NOMO-1 (cell line): ENCODE measurements at regions not wholly inside any gene's neighbourhood (a gene's known extent, or its start where the extent isn't known, plus 50 kb on each side); places are given as distances from the start of the nearest gene placed in this dataset.
A peak's percentile ranks its signal among the peaks of the same experiment; 100 is the strongest.

ENCODE experiments used
- DNase-seq, 2 experiments: peaks; one replicate each; lab custom pipeline; 2025; ENCODE audit not compliant: unreplicated experiment in 2 of 2; lab: John Stamatoyannopoulos, UW

DNA sequence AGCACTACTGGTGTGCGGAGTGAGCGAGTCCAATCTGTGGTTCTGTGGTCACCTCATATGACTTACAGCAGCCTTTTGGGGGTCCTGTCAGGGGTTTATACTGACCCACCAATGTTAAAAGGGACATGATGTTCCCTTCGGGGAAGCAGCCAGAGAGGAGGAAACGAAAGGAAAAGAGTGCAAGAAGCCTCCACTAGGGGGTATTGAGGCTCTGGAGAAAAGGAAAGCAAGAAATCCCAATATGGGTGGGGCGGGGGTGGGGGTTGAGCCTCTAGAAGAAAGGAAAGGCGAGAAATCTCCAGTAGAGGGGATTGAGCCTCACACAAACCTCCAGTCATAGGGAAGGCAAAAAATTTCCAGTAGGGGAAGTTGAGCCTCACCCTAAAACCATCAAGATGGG is 249.3 kb upstream of the ECI2 start:
- DNase-seq: no peak

DNA sequence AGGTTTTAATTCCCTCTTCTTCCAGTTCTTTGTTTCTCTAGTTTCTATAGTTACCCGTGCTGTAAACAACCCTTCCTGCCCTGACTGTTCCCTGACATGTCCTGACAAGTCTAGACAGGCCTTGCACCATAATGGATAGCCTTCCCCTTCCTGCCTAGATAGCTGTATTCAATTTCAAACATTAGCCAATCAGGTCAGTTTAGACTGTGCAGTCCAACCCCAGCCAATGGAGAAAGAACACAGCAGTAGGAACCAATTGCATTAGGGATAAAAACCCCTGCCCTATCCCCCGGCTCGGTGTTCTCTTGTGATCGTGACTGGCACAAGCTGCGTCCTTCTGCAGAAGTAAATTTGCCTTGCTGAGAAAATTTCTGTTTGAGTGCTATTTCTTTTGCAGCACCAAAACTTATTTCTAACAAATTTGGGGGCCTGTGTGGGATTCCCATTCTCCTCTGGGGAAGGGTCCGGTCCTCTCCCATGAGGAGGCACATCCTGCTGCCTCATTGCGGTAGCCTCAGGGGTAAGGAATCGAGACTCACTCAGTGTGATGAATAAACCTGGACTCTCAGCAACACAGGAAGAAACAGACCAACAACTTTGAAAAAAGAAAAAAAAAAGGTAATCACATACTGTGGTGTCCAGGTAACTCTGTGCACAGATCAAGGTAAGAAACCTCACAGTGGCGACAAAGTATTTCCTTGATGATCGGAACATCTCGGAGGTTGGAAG is 248.7 kb upstream of the ECI2 start:
- no peak for DNase-seq

DNA sequence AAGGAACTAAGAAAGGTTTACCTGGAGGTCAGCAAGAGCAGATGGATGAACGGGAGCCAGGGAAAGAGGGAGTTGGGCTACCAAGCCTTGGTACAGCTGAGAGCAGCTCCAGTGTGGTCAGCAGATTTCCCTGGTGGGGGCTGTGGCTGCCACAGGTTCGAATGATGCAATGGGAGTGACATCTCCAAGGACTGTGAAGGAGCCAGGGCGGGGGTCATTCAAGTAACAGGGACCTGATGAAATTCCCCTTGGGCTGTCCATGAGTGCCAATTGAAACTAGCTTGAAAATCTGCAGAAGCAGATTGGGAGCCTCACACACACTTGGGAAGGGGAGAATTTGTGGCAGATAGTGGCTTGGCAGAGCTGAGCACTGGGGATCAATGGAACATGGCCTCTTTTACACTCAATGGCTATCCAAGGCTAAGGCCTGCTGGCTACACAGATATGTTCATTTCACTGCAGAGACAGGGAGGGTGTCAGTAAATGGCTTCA is 247.0 kb upstream of the ECI2 start:
- DNase-seq: no peak

DNA sequence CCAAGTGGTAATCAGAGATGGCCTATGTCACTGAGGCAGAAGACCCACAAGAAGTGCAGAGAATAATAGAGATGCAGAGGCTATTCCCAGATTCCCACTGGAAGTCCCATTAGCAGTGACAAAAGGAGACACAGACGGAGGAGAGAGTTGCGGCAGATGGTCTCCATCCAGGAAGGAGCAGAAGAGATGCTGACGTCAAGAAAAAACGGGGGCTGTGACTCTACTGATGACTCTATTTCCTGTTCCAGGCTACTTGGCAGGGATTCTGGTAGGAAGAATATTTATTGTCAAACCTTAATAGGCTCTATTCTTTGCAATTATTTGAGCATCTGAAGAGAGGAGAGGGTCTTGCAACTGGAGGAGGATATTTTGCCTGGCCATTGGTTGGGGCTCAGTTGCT is 246.0 kb upstream of the ECI2 start:
- no peak for DNase-seq

DNA sequence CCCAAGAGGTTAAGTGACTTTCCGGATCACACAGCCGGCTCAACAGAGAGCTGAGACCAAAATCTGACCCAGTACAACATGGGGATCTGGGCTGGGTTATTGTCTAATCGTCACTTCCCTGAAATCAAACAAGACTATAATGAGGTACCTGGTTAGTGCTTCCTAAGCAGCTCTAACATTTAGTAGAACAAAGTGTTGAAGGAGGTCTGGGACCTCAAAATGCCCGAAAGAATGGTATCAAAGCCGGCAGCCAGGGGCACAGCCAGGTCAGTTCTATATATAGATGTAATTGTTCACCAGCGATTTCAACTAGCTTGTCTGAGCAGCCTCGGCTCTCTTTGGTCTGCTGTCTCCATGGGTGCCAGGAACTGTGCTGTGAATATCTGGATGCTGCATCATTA is 245.5 kb upstream of the ECI2 start:
- no peak for DNase-seq

DNA sequence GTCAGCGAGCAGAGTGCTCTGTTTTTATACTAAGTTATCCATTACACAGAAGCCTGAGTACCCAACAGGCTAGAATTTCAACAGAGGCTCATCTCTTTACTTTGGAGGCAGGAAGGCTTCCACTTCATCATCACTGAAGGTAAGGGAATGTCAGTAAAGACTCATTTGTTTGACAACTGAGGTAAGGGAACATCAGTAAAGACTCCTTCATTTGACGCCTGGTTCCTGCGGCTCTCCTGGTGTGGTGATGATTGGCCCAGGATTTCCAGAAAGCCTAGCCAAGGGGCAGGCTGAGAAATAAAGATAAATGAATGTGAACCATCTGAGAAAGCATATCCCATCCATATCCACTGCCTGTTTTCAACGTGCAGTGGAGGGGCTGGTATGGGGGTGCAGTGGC is 244.6 kb upstream of the ECI2 start:
- DNase-seq: no peak

DNA sequence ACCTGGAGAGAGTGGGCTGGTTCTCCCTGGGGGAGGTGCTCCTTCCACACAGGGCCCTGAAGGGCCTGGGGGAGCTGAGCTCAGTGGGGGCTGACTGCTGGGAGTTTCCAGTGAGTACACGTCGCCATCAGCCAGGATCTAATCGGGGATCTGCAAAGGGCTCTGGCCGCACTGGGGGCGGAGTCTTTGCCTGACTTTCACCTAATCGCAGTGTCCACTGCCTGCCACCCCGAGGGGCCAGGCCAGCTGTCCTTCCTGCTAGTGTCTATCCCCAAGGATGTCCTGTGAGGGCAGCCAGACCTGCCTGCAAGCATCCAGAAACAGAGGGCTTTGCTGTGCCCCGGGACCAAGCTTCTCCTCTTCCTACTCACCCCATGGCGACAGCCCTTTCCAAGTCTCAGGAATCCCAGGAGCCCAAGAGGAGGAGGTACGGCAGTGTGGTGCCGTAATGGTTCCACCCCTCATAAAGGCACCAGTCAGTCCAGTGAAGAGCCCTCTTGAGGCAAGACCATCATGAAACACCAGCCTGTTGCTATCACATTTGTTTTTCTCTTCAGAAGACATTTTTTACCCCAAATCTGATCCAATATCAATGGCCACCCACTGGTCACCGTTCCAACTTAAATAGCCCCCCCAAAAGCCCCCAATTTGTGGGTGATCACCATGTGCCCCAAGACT is 243.1 kb upstream of the ECI2 start:
- DNase-seq: no peak

DNA sequence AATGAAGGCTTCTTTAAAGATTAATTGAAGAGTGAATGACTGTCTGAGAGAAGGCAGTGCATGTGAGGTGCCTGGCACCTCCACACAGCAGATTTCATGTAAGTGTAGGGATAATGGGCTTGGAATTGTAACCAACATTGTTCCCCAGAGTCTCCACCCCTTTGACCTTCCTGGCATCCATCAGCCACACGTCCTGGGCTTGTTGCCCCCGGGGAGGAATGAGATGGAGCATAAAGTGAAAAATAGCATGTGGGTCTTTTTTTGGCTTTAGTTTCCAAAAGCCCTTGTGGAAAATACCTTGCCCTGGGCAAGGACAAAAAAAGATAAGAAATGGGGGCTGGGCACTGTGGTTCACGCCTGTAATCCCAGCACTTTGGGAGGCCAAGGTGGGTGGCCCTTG is 242.2 kb upstream of the ECI2 start:
- no peak for DNase-seq

DNA sequence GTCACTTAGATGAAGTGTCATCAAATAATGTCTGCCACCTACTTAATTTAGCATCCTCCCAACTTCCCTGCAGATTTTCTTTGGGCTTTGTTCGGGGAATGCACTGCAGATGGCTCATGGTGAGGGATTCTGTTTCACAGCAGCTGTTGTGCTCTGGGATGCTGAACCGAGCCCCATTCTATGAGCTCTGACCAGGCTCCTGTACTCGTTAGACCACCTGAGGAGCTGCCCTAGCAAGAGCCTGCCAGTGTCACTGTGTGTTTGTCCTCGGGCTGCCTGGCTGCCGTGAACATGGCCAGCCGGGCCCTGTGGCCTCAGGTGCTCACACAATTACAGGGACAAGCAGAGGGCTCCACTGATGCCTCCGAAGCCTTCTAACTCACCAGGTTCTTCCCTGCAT is 238.8 kb upstream of the ECI2 start:
- DNase-seq: no peak

DNA sequence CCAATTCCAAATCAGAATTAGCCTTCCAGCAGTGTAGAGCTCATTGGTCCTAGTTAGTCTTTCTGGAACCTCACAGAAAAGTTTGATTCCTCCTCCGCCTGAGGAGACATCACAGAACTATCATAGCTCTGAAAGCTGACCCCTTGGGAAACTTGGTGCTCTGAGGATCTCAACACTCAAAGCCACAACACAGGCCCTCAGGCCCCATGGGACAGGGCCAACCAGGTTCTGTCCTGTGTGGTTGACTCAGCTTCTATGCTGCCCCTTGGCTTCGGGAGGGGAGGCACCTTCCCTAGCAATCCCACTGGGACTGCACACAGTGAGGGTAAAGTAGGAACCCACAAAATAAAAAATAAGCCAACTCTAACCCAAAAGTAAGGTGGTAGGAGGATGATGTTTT is 237.5 kb upstream of the ECI2 start:
- DNase-seq: no peak

DNA sequence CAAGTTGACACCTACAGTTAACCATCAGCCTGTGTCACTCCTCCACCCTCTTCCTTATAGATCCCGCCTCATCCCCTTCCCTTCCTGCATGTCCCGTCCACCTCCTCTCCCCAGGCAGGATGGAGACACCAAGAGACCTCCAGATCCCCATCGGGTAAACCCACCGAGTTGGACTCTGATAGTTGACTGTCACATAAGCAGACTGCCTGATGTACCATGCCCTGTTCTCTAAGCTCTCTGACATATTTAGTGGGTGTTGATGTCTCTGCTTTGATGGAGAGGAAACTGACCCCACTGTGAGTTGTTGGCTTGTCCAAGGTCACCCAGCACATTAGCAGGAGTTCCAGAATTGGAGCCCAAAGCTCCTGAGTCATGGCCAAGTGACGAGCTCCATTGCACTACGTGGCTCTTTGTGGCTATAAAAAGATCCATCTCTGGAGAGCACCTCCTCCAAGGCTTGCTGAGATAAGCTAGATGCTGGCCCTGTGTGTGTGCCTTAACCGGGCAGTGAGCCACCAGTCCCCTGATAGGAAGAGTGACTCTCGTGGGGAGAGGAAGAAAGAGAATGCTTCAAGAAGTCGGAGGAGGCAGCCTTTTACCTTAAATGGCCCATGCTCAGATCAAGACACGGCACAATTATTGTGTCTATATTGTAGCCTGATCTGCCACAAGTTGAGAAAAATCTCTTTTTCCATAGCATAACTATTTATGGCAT is 236.0 kb upstream of the ECI2 start:
- DNase-seq: no peak

DNA sequence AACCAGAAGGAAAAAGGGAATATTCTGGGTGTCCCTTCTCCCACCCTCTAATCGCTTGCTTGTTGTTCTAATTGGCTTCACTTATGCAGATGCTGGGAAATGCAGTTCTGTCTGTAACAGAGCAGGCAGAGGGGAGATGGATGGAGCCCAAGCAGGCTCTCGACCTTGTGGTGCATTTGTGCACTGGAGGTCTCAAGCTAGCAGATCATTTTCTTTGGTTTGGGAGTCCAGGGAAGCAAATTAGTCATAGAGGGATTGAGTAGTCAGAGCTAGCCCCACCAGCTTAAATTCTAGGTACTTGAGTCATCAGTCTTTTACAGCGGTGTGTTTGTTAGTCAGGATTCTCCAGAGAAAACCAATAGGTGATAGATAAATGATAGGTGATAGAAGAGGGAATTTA is 234.7 kb upstream of the ECI2 start:
- no peak for DNase-seq

DNA sequence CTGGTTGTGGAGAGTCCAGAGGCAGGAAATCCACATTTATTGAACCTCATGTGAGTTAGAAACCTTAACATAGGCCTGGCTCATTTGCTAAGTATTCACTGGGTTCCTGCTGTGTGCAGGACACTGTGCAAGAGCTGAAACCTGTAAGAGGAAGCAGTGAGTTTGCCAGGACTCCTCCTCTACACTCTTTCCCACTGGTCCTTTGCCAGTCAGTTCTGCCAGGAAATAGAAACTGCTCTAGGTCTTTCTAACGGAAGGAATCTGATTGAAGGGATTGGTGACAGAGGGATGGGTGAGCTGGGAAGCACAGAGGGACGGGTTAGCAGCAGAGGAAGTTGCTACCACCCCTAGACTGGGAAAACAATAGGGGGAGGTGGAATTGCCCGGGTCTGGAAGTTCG is 234.2 kb upstream of the ECI2 start:
- DNase-seq: peak in 1 of 2 experiments; percentile 2

DNA sequence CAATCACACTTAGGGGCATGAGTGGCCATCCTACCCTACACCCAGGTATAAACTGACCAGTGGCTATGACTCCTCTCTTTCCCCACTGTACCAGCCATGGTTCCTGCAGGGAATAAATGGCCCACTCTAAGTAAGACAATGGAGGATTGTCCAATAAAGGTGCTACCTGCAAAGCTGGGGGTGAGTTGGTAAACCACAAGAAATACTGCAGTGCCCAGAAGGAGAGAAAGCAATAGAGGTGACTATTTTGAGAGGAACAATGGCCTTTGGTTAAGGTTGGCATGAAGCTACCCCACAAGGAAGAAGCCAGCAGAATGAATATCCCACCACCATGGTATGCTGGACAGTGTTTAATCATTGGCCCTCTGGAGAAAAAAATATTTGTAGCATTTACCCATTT is 233.3 kb upstream of the ECI2 start:
- DNase-seq: no peak

DNA sequence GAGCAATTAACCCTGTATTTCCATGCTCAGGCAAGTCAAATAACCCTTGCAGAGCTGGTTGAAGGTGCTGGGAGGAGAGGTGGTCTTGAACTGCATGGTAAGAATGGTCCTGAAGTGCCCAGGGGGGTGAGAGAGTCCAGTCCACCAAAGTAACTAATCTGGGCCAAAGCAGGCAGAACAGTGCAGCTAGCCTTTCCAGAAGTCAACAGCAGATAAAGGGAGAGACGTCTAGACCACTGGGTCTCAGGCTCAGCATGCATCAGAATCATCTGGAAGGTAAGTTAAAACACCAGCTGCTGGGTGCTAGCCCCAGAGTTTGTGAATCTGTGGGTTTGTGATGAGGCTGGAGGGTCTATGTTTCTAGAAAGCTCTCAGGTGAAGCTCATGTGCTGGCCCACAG is 232.3 kb upstream of the ECI2 start:
- DNase-seq: no peak

DNA sequence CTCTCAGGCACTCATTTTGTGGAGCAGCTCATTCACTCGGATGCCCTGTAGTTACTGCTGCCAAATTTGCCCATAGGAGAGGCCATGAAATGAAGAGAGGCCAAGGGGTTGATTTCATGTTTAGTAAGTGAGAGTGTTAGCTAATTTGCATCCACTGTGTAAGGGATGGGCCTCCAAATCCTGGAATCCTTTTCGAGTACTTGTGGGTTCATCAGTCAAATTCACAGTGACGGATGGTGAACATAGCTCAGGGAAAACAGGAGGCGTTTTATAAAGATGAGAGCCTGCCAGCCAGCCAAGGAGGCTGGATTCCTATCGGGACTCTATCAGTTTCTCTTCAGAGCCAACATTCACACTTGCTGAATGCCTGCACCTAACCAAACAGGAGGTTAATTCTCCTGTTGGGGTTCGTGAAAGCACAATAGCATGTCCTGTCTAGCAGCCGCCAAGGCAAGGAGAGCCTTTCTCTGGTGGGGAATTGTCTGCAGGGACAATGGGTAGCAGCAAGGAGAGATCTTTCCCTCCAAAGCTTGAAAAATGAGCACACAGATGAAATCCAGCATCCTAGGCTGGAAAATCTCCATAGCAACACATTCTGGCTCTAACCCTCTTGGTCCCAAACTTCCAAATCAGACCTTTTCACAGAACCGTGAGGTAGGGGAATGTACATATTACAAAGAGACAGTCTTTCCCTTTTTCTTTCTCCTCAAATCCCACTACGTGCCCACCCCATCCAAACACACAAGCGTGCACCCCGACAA is 231.4 kb upstream of the ECI2 start:
- DNase-seq: no peak

DNA sequence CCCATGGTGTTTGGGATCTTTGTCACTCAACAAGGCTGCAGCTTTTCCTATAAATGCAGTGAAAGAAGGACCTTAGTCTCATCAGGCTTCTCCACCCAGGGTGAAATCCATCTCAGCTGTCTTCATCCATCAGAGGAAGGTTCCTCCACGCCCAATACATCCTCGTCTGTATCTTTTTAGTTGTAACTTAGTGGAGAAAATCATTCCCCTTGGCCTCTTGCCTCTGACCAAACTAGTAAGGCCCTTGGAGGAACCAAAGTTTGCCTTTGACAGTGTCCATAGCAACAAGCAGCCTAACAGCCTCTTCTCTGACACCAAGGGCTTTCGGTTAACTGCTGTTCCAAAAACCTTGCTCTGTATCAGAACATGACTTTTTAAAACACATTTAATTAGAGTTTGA is 230.3 kb upstream of the ECI2 start:
- no peak for DNase-seq

DNA sequence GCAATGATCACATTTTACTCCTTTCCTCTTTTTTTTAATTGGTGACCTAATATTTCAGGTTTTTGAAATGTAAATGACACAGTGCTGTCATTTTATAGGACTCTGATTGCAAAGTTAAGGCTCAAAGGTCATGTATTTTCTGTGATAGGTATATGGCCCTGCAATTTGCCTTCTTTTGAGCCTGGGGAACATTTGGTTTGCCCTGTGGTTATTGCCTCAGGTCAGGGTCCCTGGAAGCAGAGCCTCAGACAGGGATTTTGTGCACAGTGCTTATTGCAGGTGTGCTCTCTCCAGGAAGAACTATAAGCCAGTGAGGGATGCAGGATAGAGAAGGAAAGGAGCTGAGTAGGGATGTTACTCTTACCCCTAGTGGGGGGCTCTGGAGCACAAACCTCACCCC is 229.3 kb upstream of the ECI2 start:
- DNase-seq: no peak

DNA sequence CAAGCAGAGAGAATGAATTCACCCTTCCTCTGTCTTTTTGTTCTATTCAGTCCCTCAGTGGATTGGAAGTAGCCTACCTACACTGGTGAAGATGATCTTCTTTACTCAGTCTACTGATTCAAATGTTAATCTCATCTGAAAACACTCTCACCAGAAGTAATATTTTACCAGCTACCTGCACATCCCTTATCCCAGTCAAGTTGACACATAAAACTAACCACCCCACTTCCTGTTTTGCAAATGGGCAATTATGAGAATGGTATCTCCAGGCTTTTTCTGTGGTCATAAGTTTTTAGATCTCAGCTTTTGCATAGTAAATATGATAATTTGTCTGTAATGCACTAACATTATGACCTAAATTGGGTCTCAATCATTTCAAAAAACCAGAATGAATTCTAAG is 228.8 kb upstream of the ECI2 start:
- DNase-seq: peak; percentile 18 to 29

DNA sequence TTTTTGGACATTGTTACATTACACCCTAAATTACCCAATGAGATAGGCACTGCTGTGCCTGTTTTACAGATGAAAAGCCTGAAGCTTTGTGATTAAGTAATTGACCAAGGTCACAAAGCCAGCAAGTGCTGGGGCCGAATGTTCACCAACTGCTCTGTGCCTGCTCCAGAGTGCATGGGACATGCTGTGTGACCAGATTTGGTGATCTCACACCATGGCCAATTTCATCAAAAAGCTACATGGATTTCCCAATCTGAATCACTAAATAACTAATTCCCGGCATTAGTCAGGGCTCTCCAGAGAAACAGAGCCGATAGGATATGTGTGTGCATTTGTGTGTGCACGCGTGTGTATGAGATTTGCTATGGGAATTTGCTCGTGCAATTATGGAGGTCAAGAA is 228.3 kb upstream of the ECI2 start:
- DNase-seq: no peak

DNA sequence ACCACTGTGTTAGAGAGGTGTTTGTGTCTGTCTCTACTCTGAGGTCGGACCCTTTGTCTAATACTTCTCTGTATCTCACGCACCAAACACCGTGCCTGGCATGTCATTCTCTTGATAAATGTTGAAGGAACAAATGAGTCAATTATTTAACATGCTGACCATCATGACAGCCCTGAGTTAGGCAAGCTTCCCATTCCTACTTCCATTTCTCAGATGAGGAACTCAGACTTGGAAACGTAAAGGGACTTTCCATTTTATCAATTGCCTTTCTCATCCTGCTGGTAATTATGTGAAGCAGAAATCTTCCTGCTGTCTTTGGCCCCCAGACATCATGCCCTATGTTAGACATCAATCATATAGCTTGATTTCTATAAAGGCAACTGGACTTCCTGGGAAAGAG is 227.0 kb upstream of the ECI2 start:
- DNase-seq: no peak
